Stimulated activated CD4-positive, alpha-beta T cell treated with anti-CD3 and anti-CD28 coated beads, Interleukin-12 subunit alpha, Interleukin-12 subunit beta, amount 100 ng/mL, for 4 hours (primary cell): ENCODE measurements at regions not wholly inside any gene's neighbourhood (a gene's known extent, or its start where the extent isn't known, plus 50 kb on each side); places are given as distances from the start of the nearest gene placed in this dataset.

Experiments
- DNase-seq: peaks from one replicate; pipeline ENCODE4 v3.0.0-alpha.2; 2020

DNA sequence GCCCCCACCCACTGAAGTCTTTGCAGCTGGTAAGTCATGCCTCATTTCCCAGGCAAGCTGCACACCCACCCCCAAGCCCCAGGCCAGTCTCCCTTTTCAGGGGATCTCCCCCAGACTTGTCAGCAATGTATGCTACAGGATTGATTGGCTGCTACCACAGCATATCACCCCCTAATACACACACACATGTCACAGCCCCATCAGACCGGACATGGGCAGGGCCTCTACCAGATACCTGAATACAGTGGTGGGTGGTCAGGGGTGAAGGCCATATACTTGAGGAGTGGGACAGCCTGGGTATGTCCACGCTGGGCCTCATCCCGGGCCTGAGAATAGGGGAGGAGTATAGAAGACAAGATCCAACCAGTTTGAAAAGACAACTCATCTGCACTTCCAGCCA, 63.4 kb upstream of the ARAP3 start:
- no peak for DNase-seq

DNA sequence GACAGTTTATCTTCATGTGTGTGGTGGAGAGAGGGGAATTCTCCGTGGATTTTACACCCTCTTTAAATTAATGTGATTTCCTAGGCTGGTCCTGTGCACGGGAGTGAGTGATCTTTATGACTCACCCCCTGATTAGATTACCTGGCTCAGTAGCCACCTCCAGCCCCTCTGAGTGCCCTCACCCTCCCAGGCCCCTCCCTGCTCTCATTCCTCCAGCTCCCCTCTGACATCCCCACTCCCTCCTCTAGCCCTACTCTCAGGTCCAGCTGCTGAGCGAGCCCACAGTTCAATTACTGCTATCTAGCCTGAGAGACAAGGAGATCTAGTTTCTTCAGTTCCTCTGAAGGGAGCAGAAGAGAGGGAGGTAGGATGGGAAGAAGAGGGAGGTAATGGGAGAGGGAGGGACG, 61.8 kb upstream of the ARAP3 start:
- no peak for DNase-seq

DNA sequence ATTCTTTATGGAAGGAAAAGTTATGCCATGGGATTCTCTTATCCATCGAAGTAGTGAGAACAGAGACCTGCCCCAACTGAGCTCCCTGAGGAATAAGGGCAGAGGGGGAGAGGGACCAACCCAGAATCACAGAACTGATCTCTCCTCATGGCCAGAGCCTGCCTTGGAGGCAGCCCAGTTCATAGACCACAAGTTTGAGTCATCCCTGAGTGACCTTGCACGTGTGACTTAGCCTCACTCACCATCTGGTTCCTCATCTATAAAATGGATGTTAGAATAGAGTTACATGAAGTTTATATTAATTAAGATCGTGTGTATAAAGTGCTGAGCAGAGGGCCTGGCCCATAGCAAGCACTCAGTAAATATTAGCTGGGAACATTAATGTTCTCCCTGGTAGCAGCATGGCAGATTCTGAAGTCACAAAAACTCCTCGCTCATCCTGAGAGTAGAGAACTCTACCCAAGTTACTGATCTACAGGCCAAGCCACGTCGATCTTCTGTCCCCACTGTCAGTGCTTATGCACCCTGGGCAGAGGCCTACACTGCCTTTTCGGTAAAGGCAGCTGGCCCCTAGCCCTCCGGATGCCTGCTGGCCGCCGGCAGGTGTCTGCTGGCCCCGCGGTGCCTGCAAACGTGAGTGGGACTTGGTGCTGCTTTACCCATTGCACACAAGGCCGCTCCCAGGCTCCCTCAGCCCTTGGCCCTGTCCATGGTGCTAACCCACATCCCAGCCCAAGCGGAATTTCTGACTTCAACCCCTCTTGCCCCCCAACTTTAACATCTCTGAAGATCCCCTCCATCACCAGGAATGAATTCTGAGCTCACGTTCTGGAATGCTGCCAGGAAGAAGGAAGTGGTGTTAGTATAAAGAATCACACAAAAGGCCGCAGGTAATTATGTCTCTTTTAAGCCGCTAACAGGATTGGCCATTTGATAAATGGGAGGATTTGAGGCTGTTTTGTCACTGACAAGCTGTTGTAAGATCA, 61.1 kb upstream of the ARAP3 start:
- DNase-seq: no peak

DNA sequence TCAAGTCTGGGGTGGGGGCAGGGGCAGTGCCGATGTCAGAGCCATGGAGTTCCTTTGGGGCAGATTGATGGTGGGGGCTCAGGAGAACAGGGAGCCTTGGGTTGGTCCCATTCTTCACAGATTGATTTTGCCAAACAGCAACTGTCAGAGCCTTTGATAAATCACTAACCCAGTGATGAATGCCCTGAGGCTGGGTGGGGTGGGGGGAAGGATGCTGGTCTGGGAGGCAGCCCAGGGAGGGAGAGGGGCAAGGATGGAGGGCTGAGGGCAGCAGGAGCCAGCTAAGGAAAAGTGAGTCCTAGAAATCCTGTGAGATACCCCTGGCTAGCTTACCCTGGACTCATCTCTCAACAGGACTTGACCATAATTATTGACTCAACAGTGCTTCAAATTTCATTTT, 60.1 kb upstream of the ARAP3 start:
- DNase-seq: no peak

DNA sequence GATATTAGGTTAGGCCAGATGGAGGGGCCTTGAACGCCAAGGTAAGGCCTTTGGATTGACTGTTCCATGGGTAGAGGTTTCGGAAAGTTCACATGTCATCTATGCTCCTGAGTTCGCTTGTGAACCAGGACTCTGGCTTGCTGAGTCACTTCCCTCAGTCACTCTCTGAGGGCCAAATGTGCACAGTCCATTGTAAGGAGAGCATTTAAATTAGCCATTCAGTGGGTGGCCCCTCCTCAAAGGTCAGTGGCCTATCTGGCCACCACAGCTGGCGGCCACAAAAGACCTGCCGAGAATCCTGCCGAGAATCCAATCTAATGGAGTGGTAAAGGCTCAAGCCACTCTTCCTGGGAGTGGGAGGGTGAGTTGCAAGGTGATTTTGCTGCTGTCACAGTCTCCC, 58.9 kb upstream of the ARAP3 start:
- no peak for DNase-seq

DNA sequence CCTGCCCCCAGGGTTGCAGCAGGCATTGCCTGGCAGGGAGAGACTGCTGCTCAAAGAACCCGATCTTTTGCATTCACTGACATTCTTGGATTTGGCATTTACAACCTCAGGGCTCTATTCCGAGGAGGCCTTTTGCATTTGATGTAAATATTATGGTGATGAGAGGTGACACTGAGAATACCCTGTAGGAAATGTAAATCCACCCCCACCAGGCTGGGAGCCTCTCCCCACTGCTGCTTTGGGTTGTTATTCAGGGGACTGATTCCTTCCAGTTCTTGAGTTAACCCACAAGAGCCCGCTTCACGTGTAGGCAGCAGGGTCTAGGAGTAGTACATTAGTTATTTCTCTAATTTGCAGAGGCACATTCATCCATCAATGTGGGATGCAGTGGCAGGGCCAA, 55.5 kb upstream of the ARAP3 start:
- DNase-seq: no peak

DNA sequence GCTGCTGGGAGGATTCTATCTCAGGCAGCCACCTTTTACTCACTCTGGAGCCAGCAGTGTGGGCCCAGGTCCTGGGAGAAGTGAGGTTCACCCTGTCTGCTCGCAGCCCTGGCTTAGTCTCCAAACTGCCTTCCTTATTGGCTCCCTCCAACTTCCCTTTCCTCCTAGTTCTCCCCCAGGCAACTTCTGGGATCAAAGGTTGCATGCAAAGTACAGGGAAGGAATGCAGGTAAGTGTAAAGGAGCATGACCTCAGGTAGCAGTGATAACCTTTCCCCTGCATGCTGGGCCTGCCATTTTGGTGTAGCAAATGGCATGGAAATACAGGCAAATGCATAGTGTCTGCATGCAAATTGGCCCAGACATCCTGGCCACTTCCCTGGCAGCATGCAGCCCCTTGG, 53.8 kb upstream of the ARAP3 start:
- DNase-seq: no peak

DNA sequence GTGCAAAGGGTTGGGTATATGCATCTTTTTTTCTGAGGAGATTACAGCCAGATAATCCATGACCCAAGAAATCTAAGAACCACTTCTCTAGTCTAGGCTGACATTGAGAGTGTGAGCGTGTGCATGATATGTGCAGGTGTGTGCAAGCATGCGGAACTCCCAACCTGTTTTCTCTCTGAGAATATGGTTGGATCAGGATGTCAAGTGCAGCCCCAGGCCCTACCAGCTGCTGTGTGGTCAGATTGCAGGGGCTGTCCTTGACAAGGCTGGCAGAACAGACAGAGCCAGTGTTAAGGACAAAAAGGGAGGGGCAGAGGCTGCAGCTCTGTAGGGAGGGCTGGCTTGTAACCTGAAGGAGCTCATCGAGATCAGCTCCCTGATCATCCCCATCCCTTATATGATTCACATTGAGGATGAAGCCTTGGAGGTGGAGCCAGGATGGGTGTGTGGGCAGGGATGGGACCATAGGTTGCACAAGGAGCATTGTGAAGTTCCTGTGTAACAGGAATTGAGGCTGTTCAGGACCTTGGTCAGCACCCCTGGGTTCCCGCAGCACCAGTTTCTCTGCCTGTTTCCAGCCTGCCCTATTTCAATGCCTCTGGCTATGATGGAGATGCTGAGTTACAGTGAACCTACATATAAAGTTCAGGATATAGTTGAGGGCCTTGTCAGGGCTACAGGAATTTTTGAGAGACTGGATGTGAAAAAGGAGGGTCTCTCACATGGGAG, 52.6 kb upstream of the ARAP3 start:
- DNase-seq: peak; percentile 21

DNA sequence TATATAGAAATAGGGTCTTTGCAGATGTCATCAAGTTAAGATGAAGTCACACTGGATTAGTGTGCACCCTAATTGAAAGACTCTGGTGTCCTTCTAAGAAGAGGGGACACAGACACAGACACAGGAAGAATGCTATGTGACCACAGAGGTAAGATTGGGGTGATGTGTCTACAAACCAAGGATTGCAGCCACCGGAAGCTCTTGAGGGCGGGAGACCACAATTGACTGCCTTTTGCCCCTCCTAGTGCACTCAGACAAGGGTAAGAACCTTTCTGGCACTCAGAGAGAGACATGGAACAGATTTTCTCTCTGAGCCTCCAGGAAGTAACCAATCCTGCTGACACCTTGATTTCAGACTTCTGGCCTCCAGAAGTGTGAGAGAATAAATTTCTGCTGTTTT, 51.2 kb upstream of the ARAP3 start:
- no peak for DNase-seq

DNA sequence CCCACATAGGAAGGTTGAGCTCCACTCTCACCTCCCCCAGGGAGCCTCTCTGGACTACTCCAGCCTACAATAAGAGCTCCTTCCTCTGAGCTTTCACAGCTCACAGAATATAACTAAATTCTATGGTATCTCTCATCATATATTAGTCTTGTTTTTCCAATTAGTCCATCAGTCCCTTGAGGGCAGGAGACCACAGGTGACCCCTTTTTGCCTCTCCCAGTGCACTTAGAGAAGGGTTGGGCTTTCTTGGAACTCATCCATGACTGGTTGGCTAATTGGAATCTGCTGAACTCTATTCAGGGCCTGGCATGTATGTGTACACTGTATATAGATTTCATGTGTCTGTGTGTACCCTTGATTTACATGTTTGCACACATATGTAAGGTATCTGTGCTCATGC, 50.4 kb upstream of the ARAP3 start:
- no peak for DNase-seq
